ENCODE measurements at regions not wholly inside any gene's neighbourhood (a gene's known extent, or its start where the extent isn't known, plus 50 kb on each side); places are given as distances from the start of the nearest gene placed in this dataset.

DNA sequence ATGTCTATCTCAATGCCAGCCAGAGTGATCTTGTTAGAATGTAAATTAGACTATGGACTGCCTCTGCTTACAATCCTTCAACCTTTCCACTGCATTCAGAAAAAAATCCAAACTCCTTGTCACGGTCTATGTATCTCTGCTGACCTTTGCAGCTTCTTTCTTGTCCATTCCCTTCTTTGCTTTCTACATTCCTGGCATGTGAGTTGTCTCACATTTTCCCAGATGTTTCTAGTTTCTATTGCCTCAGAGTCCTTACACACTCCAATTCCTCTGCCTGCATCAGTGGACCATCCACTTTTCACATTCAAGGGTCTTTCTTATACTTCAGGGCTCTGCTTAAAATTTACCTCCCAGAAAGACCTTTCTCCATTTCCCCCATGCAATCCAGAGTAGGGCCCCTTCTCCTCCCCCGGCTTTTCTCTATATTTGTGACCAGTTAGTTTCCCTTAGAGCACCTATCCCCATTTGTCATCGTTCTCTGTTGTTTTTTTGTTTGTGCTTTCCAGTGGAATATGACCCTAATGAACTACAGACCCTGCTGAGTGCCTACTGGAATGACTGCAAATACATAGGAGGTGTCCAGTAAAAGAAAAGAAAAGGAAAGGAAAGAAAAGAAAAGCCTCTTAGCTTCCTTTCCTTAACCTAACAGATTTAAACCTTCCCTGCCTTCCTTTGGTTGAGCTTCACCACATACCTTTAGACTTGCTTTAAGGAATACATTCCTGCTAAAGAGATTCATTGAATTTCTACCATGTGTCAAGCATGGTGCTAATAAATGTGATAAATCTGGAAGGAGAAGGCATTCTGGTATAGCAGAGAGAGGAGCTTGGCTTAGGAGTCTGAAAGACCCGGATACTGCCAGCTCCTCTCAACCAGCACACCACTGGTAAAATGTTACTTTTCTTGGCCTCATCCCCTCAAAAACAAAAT is 102.0 kb downstream of the DIRAS3 start:
- DNase-seq (ENCODE audit: insufficient read length, low spot score) (no peak), FAIRE-seq (no peak)

DNA sequence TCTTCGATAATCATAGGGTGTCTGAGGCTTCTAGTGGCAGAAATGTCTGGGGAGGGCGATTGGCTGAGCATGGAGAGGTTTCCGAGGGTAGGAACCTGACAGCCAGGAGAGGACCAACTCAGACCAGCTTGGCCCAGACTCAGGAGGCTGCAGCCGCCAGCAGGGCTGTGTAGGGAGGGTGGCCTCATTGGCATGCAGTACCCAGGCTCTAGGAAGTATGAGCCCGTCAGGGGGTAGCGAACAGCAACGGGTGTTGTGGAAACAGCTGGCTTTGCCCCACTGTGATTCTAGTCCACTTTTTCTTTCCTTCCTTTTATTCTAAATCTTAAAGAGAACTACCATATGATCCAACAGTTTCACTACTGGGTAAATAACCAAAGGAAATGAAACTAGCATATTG is 103.3 kb downstream of the DIRAS3 start:
- FAIRE-seq (no peak), DNase-seq (ENCODE audit: insufficient read length, low spot score) (no peak)

DNA sequence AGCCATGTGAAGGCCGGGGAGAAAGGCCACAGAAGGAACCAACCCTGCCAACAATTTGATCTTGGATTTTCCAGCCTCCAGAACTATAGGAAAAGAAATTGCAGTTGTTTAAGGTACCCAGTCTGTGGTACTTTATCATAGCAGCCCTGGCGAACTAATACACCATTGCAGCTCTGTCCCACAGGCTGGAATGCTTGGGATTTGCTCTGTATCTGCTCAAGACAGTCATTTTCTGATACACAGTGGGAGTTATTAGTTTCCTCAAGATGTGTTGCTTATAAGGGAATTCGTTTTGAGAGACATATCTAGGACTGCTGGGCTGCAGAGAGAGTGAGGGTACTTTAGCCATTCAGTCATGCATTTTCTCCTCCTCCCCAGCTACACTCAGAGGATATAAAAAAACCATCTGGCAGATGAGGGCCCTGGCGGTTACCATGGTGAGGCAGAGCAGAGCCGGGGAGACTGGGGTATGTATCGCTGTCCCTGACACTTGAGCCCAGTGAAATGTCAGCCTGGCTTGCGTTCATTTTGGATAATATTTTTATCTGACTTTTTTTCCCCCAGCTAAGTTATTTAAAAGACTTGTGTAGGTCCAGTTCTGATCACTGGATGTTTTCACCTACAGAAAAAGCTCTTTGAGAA is 104.6 kb downstream of the DIRAS3 start:
- FAIRE-seq (no peak), DNase-seq (ENCODE audit: insufficient read length, low spot score) (no peak)

DNA sequence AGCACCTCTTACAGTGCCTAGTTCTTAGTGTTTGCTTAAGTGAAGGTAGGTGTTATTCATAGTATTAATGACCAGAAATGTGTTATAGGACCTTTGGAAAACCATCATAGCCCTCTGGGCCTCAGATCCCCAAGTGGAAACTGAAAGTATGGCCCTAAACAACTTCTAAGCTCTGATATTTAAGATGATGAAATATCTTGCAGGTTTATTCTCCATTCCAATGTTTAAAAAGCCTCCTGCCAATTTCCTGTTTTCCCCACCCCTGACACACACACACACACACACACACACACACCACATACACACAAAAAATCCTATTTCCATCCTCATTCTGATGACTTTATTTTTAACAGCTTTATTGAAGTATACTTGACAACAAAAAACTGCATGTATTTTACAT is 108.2 kb downstream of the DIRAS3 start:
- FAIRE-seq (no peak), DNase-seq (ENCODE audit: insufficient read length, low spot score) (no peak)

DNA sequence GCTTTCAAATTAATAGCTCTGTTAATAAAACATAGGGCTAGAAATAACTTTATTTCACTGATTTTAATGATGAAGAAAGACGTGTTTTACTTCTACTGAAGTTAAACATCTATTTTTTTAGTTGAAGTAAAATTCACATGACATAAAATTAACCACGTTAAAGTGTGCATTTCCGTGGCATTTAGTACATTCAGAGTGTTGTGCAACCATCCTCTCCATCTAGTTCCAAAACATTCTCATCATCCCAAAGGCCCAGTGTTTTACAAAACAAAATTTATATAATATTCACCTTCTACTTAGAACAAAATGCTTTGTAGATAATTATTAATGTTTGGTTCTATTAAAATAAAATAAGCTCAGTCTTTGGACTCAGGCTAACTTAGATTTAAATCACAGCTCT is 108.5 kb upstream of the GNG12 start:
- FAIRE-seq, result no peak

DNA sequence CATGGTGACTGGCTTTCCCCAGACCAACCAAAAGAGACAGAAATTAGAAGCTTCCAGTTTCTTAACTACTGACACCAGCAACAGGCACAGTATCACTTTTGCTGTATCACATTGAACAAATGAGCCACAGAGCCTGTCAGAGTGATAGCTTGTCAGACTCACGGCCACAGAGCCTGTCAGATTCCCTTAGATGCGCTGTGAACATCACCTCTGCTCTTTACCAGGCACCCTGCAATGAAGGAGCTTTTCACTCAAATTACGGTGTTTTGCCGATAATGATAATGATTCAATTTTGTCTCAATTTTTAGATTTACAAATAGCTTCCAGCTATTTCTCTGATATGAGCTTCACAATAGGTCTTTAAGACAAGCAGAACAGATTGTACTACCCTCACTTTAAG is 107.9 kb upstream of the GNG12 start:
- no peak for DNase-seq (ENCODE audit: insufficient read length, low spot score)
- FAIRE-seq, result no peak

More for the DNA sequence above, 108.5 kb upstream of the GNG12 start:
- DNase-seq (ENCODE audit: insufficient read length, low spot score), result no peak

DNA sequence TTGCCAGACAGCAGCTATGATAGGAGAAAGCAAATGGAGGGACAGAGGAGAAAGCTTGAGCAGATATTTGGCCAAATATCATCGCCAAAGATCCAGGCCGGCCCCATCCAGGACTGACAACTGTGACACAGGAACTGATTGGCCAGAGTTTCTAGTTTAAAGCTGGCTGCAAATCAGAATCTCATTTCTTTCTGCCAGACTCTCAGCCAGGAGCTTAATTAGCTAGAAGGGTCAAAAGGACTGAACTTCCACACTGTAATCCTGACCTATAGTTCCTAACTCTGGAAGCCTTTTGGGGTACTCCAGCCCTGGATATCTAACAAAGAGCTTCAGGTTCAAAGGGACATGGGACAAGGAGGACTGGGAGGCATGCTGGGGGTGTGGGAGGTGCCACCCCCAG is 106.7 kb upstream of the GNG12 start:
- FAIRE-seq, result no peak

DNA sequence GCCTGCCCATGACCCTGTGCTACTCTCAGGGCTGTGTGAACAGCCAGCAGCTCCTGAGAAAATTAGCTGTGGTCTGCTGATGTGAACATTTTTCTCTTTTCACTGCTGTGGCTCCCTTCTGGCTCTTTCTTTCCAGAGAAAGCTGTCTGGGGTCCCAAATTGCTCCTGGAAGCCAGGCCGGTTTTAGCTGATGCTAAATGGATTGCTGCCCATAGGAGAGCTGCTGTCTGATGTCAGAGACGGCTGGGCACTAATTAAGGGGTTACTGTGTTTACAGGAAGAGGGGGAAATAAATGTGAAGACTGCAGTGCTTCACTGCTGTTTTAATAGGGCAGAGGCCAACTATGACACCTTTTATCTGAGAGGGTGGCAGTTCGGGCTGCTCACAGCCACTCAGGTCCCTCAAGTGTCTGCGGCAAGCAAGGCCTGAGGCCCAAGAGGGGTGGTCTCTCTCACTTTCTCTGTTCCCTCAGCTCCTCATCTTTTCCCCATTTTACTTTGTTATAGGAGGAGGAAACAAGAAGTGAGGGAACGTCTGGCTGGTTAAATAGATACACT is 106.0 kb upstream of the GNG12 start:
- FAIRE-seq (no peak), DNase-seq (ENCODE audit: insufficient read length, low spot score) (no peak)

More for the DNA sequence above, 106.7 kb upstream of the GNG12 start:
- DNase-seq (ENCODE audit: insufficient read length, low spot score), result no peak

DNA sequence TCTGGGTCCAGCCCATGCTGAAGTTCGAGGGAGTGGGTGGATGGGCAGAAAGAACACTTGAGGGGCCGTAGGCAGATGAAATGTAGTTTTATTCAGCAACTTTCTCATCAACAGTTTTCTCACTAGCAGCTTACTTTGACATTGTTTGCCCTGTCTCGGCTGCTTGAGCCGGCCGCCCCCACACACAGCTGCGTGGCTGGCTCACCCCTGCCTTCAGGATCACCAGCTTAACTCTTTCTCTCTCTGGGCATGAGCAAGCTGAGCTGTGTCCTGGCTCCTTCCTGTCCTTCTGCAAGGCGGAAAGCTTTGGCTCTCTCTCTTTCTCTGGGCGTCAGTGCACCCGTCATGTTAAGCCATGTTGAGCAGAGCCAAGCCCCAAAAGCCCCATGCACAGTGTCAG is 104.4 kb upstream of the GNG12 start:
- no peak for FAIRE-seq
- no peak for DNase-seq (ENCODE audit: insufficient read length, low spot score)

DNA sequence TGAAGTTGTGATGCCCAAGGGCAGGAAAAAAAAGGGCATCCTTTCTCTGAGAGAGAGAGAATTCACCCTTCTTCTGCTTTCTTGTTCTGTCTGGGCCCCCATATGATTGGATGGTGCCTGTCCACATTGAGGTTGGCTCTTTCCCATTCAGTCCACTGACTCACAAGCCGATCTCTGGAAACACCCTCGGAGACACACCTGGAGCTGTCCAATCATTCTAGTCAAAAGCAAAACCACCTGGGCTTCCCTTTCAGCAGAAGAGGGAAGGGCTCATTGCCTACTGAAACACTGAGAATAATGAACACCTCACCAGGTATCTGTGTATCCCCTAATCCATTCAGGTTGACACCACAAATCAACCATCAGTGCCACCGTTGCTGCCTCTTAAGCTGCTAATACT is 103.7 kb upstream of the GNG12 start:
- no peak for FAIRE-seq
- DNase-seq (ENCODE audit: insufficient read length, low spot score), result no peak

DNA sequence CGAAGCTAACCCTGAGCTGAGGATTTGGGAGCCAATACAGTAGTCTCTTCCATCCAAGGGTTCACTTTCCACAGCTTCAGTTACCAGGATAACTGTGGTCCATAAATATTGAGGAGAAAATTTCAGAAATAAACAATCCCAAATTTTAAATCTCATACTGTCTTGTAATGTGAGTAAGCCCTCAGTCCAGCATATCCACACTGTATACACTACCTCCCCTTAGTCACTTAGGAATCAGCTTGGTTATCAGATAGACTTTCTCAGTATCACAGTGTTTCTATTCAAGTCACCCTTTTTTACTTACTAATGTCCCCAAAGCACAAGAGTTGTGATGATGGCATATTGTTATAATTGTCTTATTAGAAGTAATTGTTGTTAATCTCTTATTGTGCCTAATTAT is 102.3 kb upstream of the GNG12 start:
- no peak for DNase-seq (ENCODE audit: insufficient read length, low spot score)
- FAIRE-seq, result no peak

DNA sequence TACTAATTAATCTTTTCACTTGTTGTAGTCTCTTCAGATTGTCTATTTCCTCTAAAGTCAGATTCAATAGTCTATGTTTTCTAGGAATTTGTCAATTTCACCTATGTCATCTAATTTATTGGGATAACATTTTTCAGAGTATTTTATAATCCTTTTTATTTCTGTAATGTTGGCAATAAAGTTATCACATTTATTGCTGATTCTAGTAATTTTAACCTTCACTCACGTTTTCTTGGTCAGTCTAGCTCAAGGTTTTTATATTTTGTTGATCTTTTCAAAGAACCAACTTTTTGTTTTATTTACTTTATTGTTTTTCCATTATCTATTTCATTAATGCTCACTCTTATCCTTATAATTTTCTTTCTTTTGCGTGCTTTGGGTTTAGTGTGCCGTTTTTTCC is 97.9 kb upstream of the GNG12 start:
- no peak for FAIRE-seq

DNA sequence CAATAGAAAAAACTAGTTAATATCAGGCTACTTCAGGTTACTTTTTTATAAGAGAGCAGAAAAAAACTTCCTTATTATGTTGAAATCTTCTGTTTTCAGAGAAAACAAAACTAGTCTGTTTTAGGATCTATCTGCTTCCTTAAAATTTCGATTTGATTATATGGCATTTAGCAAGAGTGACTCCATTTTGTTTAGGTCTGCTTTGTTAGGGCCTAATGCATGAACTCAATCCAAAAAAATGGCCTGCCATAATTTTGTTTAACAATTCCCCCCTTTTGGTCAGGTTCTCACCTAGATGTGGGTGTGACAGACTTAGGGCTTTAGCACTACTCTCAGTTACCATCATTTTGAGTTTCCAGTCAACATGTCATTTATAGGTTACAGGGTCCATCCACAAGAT is 89.8 kb upstream of the GNG12 start:
- no peak for DNase-seq (ENCODE audit: insufficient read length, low spot score)
- no peak for FAIRE-seq

More for the DNA sequence above, 97.9 kb upstream of the GNG12 start:
- no peak for DNase-seq (ENCODE audit: insufficient read length, low spot score)

DNA sequence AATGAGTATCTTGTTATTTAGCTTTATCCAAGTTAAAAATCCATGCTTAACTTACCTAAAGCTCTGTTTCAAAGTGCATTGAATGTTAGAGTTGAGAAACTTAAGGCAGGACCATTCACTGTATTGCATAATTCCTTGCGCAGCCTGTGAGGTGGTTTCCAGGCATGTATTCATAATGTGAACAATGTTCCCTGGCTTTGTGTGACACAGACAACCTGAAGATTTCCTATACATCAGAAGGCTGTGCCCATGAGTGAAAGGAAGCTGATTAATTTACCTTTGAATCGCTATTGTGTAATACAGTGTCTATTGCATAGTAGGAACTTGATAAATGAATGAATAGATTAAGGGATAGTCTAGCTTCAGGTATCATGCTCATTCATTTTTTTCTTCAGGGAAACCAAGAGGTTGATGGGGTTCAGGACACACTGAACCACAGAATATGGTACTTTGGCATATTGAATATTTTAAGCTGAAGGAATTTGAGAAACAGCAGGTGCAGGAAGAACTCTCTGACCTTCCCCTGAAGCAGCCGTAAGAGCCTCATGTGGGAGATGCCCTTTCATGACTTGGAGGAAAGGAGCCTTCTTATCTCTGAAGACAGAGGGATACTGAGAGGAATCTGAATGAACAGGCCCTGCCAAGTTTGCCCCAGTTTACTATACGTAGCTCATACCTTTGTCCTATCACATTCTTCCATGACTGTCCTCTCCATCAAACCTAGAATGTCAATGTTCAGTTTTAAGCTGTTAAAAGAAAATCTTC is 88.6 kb upstream of the GNG12 start:
- DNase-seq (ENCODE audit: insufficient read length, low spot score) (no peak), FAIRE-seq (no peak)

DNA sequence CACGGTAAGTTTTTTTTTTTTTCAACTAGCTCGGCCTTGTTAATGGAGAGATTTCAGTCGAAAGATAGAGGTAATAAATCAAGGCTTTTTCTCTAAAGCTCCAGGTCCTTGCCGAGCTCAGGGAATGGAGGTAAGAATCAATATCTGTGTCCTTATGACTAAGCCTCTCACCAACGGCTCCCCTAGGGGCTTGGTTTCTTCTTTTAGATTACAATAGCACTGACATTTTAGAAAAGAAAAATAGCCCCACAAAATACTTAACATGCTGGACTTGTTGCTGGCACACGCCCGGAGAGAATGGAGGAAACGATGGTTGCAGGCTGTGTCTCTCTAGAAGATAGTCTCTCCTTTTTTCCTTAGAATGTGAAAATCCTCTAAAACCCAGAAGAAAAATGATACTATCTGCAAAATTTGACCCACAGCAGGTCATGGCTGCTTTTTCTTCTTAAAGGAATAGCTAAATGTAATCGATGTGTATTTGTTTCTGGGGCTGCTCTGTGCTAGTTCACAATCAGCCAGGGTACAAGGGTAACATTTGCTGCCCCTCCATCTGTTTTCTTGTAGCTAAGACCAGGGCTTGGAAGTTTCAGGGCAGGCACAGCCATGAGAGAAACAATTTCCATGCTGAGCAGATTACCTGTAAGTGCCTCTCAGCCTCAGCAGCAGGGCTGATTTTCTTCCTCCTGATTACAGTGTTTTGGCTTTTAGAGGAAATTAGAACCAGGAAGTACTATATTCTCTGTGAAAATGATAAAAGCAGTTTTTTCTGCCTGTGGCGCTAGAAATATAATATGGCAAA is 86.2 kb upstream of the GNG12 start:
- FAIRE-seq (no peak), DNase-seq (ENCODE audit: insufficient read length, low spot score) (no peak)

DNA sequence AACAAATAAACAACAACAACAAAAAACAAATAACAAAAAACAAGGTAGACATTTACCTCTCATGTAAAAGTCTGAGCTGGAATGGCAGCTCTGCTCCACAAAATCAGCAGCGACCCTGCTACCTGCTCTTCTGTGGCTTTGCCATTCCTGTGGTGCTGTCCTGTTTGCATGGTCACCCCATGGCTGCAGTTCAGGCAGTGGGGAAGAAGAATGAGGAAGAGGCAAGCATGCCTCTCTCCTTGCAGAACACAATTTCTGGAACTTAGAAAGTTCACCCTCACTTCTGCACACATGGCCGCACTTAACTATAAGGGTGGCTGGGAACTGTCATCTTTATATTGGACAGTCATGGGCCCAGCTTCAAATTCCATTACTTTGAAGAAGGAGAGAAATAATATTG is 84.8 kb upstream of the GNG12 start:
- DNase-seq (ENCODE audit: insufficient read length, low spot score) (no peak), FAIRE-seq (no peak)

DNA sequence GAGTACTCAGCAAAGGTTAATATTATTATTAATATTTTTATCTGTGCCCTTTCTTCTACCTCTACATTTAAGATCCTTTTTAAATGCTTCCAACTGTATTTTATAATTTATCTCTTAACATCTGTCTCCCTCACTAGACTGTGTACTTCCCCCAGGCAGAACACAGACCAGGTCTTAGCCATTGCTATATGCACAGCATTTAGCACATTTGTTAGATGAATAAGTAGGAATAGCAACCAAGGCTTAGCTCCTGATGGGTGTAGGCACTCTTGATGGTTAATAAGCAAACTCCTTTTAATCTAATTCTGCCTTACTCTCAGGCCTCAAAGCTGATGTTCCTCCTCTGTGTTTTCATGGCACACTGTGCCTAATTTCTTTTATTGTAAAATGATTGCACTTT is 83.7 kb upstream of the GNG12 start:
- no peak for FAIRE-seq

DNA sequence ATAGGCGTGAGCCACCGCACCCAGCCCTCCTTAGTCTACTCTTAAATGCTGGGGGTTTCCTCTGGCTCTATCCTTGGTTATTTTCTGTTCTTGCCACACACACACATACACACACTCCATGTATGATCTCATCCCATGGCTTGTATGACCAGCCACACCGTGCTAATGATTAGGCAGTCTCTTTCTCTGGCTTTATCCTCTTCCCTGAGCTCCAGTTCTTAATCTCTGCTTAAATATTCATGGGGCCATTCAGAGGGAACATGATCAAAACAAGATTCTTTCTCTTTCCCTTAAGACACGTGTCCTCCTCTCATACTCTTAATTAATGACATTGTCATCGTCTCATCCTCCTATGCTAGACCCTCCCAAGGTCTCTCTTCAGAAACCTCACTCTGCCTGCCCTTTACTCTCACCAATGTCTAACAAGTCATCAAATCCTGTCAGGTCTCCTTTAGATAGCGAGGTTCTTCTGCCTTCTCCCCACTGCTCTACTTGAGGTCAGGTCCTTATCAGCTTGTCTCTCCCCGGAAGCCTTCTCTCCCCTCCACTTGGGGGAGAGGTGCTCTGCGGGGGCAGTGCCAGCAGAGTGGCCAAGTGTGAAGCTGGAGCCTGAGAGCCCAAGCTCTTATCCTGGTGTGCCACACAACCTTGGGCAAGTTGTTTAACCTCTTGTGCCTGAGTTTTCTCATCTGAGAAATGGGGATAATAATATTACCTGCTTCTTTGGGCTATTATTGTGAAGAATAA is 83.0 kb upstream of the GNG12 start:
- no peak for DNase-seq (ENCODE audit: insufficient read length, low spot score)
- no peak for FAIRE-seq

More for the DNA sequence above, 83.7 kb upstream of the GNG12 start:
- no peak for DNase-seq (ENCODE audit: insufficient read length, low spot score)

DNA sequence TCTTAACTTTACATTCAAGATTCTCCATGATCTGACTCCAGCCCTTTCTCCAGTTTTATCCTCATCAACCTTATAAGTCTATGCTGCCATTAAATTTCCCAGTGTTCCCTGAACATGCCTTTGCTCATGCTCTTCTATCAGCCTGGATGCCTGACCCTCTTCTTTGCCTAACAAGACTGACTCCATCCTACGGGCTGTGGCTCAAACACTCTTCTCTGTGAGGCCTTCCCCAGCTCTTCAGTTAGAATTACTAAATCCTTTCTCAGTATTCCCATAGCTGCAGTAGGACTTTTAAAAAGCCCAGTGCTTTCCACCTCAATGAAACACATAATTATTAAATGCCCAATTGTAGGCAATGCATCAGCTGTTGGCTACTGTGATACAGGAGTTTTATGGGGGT is 76.5 kb upstream of the GNG12 start:
- DNase-seq (ENCODE audit: insufficient read length, low spot score), result no peak
- no peak for FAIRE-seq

All from HTR-8/SVneo (cell line).